Neural cell (in vitro differentiated cells): ENCODE measurements at regions not wholly inside any gene's neighbourhood (a gene's known extent, or its start where the extent isn't known, plus 50 kb on each side); places are given as distances from the start of the nearest gene placed in this dataset.

Experiments
- H2AFZ ChIP-seq: fragments of 200-600, 300-800 bp; sonication (generic), shearing (Covaris generic); 2 replicates; pipeline ENCODE4 v1.6.0; 2014; ENCODE audit warnings: low read depth, mild to moderate bottlenecking, antibody characterized with exemption, low read length, moderate library complexity
- H3F3A ChIP-seq: fragments of 200-600 bp; shearing (Covaris generic); 2 replicates; pipeline ENCODE4 v1.6.1; 2016; ENCODE audit warnings: mild to moderate bottlenecking, moderate library complexity, mixed read lengths, antibody characterized with exemption, low read length; ENCODE audit not compliant: insufficient read depth, poor library complexity, severe bottlenecking
- H3K27ac ChIP-seq: fragments of 200-600, 300-800 bp; sonication (generic), shearing (Covaris generic); 2 replicates; pipeline ENCODE4 v1.5.1; 2014; ENCODE audit warnings: mild to moderate bottlenecking, low read length, moderate library complexity
- H3K27me3 ChIP-seq: fragments of 300-800, 200-600 bp; sonication (generic), shearing (Covaris generic); 2 replicates; pipeline ENCODE4 v1.6.0; 2014; ENCODE audit warnings: mild to moderate bottlenecking, low read depth, low read length, moderate library complexity; ENCODE audit not compliant: insufficient read depth
- H3K36me3 ChIP-seq: fragments of 300-800, 200-600 bp; sonication (generic), shearing (Covaris generic); 2 replicates; pipeline ENCODE4 v1.5.1; 2014; ENCODE audit warnings: mild to moderate bottlenecking, antibody characterized with exemption, low read length, moderate library complexity; ENCODE audit not compliant: insufficient read depth
- H3K4me2 ChIP-seq: fragments of 300-800, 200-600 bp; sonication (generic), shearing (Covaris generic); 2 replicates; pipeline ENCODE4 v1.6.0; 2014; ENCODE audit warnings: mild to moderate bottlenecking, low read length
- H3K4me3 ChIP-seq: fragments of 300-800, 200-600 bp; sonication (generic), shearing (Covaris generic); 2 replicates; pipeline ENCODE4 v1.5.1; 2014; ENCODE audit warnings: mild to moderate bottlenecking, low read length, moderate library complexity
- H3K79me2 ChIP-seq: fragments of 200-600 bp; shearing (Covaris generic); replicated peaks from 2 replicates; pipeline ENCODE4 v1.6.0; 2014; ENCODE audit warnings: mild to moderate bottlenecking, low read length, moderate library complexity; ENCODE audit not compliant: insufficient read depth
- H3K9ac ChIP-seq: fragments of 300-800, 200-600 bp; sonication (generic), shearing (Covaris generic); 2 replicates; pipeline ENCODE4 v1.6.1; 2016; ENCODE audit warnings: mild to moderate bottlenecking, low read length, mixed read lengths
- H3K9me2 ChIP-seq: fragments of 200-600 bp; shearing (Covaris generic); 2 replicates; pipeline ENCODE4 v1.6.1; 2016; ENCODE audit warnings: mild to moderate bottlenecking, low read length, mixed read lengths; ENCODE audit not compliant: insufficient read depth
- H3K9me3 ChIP-seq: fragments of 200-600, 300-800 bp; sonication (generic), shearing (Covaris generic); 2 replicates; pipeline ENCODE4 v1.6.1; 2016; ENCODE audit warnings: mild to moderate bottlenecking, mixed run types, low read length, moderate library complexity, mixed read lengths
- H4K20me1 ChIP-seq: fragments of 200-600 bp; shearing (Covaris generic); 2 replicates; pipeline ENCODE4 v1.6.1; 2016; ENCODE audit warnings: mild to moderate bottlenecking, mixed run types; ENCODE audit not compliant: insufficient read depth
- EP300 ChIP-seq: fragments of 450-650 bp; conservative IDR thresholded peaks from 2 replicates; pipeline ENCODE4 v1.6.1; 2014; ENCODE audit warnings: antibody characterized with exemption, mild to moderate bottlenecking, moderate library complexity; ENCODE audit not compliant: poor library complexity, severe bottlenecking
- EZH2 ChIP-seq: fragments of 200-600, 300-800 bp; shearing (Covaris generic), sonication (generic); IDR thresholded peaks from 2 replicates; pipeline ENCODE4 v1.6.1; 2014; ENCODE audit warnings: antibody characterized with exemption, low read length, borderline replicate concordance, mild to moderate bottlenecking; ENCODE audit not compliant: insufficient read depth, poor library complexity, severe bottlenecking
- MXI1 ChIP-seq: fragments of 450-650 bp; conservative IDR thresholded peaks from 2 replicates; pipeline ENCODE4 v1.6.1; 2014; ENCODE audit warnings: antibody characterized with exemption, mild to moderate bottlenecking; ENCODE audit not compliant: poor library complexity, severe bottlenecking
- POLR2AphosphoS5 ChIP-seq: IDR thresholded peaks from 2 replicates; pipeline ENCODE4 v1.6.1; 2012
- RAD21 ChIP-seq: fragments of 450-650 bp; conservative IDR thresholded peaks from 2 replicates; pipeline ENCODE4 v1.6.1; 2014; ENCODE audit warnings: antibody characterized with exemption, mild to moderate bottlenecking, moderate library complexity
- SMC3 ChIP-seq: fragments of 450-650 bp; conservative IDR thresholded peaks from 2 replicates; pipeline ENCODE4 v1.6.1; 2014; ENCODE audit warnings: antibody characterized with exemption, mild to moderate bottlenecking, moderate library complexity; ENCODE audit not compliant: poor library complexity
- TAF1 ChIP-seq: IDR thresholded peaks from 2 replicates; pipeline ENCODE4 v1.6.1; 2012; ENCODE audit warnings: low read depth
- TF ChIP-seq, protein P1 (sequence below): IDR thresholded peaks from 2 replicates; pipeline ENCODE4 v1.6.1; 2012; ENCODE audit warnings: borderline replicate concordance
- TF ChIP-seq, protein P2 (sequence below): fragments of 450-650 bp; IDR thresholded peaks from 2 replicates; pipeline ENCODE4 v1.5.1; 2014; ENCODE audit warnings: antibody characterized with exemption, mild to moderate bottlenecking, moderate library complexity; ENCODE audit not compliant: poor library complexity, severe bottlenecking

DNA sequence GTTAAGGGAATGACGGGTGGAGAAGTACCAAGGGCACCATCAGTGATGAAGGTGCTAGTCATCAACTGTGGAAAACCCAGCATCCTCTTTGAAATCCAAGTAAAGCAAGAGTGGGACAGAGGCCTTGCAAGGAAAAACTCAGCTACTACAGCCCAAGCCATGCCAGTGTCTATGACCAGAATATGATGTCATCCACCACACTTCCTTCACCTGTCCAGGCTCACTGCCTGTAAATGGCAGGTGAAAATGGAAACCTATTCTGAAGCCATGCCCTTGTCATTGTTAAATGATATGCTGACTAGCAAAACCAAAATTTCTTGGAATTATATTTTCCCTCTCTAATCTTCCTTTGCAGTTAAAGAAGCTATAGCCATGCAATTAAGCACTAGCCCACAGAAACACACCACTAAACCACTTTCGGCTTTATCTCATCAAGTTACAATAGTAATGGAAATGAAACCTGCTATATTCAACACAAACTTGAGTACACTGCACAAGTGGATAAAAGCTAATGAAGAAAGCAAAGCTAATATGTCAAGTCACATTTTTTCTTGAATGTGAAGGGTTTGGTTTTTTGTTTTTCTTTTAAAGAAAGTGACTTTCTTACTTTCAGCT, 96.3 kb upstream of the RALGPS2 start:
- Histone ChIP-seq H3K36me3 (no peaks in the 10 kb centered on the region), H3K9me3 (no peaks in the 10 kb centered on the region), H3K4me3 (no peak overlapping the region), H3K9ac (no peak overlapping the region), H3K9me2 (no peaks in the 10 kb centered on the region), H2AFZ (no peak overlapping the region), H3K79me2 (no peaks in the 10 kb centered on the region), H4K20me1 (no peaks in the 10 kb centered on the region), H3K27me3 (no peaks in the 10 kb centered on the region), H3K27ac (no peak overlapping the region), H3K4me2 (no peak overlapping the region), H3F3A (no peaks in the 10 kb centered on the region)
- TF ChIP-seq EZH2 (no peak), POLR2AphosphoS5 (no peak), TAF1 (no peak), SMC3 (no peak), RAD21 (no peak), MXI1 (no peak), EP300 (no peak)
- TF ChIP-seq, protein P1, sequence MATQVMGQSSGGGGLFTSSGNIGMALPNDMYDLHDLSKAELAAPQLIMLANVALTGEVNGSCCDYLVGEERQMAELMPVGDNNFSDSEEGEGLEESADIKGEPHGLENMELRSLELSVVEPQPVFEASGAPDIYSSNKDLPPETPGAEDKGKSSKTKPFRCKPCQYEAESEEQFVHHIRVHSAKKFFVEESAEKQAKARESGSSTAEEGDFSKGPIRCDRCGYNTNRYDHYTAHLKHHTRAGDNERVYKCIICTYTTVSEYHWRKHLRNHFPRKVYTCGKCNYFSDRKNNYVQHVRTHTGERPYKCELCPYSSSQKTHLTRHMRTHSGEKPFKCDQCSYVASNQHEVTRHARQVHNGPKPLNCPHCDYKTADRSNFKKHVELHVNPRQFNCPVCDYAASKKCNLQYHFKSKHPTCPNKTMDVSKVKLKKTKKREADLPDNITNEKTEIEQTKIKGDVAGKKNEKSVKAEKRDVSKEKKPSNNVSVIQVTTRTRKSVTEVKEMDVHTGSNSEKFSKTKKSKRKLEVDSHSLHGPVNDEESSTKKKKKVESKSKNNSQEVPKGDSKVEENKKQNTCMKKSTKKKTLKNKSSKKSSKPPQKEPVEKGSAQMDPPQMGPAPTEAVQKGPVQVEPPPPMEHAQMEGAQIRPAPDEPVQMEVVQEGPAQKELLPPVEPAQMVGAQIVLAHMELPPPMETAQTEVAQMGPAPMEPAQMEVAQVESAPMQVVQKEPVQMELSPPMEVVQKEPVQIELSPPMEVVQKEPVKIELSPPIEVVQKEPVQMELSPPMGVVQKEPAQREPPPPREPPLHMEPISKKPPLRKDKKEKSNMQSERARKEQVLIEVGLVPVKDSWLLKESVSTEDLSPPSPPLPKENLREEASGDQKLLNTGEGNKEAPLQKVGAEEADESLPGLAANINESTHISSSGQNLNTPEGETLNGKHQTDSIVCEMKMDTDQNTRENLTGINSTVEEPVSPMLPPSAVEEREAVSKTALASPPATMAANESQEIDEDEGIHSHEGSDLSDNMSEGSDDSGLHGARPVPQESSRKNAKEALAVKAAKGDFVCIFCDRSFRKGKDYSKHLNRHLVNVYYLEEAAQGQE = no peak
- TF ChIP-seq, protein P2, sequence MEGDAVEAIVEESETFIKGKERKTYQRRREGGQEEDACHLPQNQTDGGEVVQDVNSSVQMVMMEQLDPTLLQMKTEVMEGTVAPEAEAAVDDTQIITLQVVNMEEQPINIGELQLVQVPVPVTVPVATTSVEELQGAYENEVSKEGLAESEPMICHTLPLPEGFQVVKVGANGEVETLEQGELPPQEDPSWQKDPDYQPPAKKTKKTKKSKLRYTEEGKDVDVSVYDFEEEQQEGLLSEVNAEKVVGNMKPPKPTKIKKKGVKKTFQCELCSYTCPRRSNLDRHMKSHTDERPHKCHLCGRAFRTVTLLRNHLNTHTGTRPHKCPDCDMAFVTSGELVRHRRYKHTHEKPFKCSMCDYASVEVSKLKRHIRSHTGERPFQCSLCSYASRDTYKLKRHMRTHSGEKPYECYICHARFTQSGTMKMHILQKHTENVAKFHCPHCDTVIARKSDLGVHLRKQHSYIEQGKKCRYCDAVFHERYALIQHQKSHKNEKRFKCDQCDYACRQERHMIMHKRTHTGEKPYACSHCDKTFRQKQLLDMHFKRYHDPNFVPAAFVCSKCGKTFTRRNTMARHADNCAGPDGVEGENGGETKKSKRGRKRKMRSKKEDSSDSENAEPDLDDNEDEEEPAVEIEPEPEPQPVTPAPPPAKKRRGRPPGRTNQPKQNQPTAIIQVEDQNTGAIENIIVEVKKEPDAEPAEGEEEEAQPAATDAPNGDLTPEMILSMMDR = no peak

DNA sequence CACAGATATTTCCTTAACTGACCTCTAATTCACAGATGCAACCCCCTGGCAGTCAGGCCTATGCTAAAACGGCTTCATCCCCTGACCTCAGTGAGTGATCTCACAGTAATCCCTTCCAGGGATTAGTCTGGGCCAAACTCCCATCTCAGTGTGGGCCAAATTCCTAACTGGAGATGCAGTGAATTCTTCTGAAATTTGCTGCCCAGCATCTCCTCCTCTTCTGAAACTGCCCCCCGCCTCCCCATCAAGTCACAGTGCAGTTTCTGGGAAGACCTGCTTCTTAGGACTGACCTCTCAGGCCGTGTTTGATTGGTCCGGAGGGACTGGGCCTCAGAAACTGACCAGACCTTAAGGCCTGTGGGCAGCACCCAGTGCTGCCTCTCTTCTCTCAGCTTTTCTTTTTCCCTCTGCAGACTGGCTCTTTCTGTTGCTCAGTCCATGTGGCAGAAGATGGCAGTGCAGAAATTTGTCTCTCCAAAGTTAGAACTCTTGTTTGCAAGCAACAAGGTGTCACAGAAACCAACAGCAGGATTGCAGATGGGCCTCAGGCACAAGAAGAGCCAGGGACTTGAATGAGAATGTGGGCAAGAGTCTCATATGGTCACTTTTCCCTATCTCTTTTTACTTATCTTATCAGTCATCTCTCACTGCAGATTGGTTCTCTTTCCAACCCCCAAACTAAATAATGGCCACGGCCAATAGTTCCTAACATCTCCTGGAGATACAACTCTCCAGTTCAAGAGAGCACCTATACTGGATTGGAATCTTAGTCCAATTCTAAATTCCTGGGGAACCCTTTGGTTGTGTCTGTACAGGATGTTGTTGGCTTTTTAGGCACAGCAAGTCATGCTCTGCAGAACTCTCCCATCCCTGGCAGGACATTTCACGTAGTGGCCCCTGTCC, 95.5 kb upstream of the RALGPS2 start:
- Histone ChIP-seq H3K36me3 (no peaks in the 10 kb centered on the region), H3K4me3 (no peak overlapping the region), H3K9me2 (no peaks in the 10 kb centered on the region), H3K9ac (no peak overlapping the region), H3K79me2 (no peaks in the 10 kb centered on the region), H3K27me3 (no peaks in the 10 kb centered on the region), H3K4me2 (no peak overlapping the region), H3K27ac (no peak overlapping the region), H3F3A (no peaks in the 10 kb centered on the region), H4K20me1 (no peaks in the 10 kb centered on the region), H3K9me3 (no peaks in the 10 kb centered on the region), H2AFZ (no peak overlapping the region)
- TF ChIP-seq POLR2AphosphoS5 (no peak), EP300 (no peak), MXI1 (no peak), SMC3 (no peak), EZH2 (no peak)
- TF ChIP-seq, protein P2 = no peak
